NT2/D1 (cell line): ENCODE measurements at regions not wholly inside any gene's neighbourhood (a gene's known extent, or its start where the extent isn't known, plus 50 kb on each side); places are given as distances from the start of the nearest gene placed in this dataset.

ENCODE experiments used
- SUZ12 ChIP-seq: IDR thresholded peaks from 2 replicates; pipeline ENCODE4 v1.6.1; 2011; ENCODE audit not compliant: insufficient read length, insufficient read depth; ENCODE audit errors: extremely low read depth
- ZNF274 ChIP-seq: IDR thresholded peaks from 2 replicates; pipeline ENCODE4 v1.6.1; 2011; ENCODE audit warnings: mild to moderate bottlenecking, low read depth, low read length

- TF ChIP-seq ZNF274: no peak
- no peak for TF ChIP-seq SUZ12
Measured at GRCh38 chr10:109403551-109403950, 519.8 kb downstream of the XPNPEP1 start.
